Type B pancreatic cell (in vitro differentiated cells): ENCODE measurements at regions not wholly inside any gene's neighbourhood (a gene's known extent, or its start where the extent isn't known, plus 50 kb on each side); places are given as distances from the start of the nearest gene placed in this dataset.

Experiments used
- DNase-seq: peaks from one replicate; pipeline ENCODE4 v3.0.0; 2021; ENCODE audit warnings: mixed read lengths; ENCODE audit not compliant: unreplicated experiment; ENCODE audit errors: extremely low spot score
- H3K27ac Mint-ChIP-seq: 2 replicates; pipeline ENCODE4 v1.8.0; 2021; ENCODE audit warnings: mild to moderate bottlenecking, mixed read lengths
- H3K27me3 Mint-ChIP-seq: 2 replicates; pipeline ENCODE4 v1.8.0; 2021; ENCODE audit warnings: mixed read lengths
- H3K36me3 Mint-ChIP-seq: 2 replicates; pipeline ENCODE4 v1.8.0; 2021; ENCODE audit warnings: mixed read lengths
- H3K4me1 Mint-ChIP-seq: one replicate; pipeline ENCODE4 v1.8.0; 2021; ENCODE audit warnings: mixed read lengths; ENCODE audit not compliant: unreplicated experiment
- H3K4me3 Mint-ChIP-seq: 2 replicates; pipeline ENCODE4 v1.8.0; 2021; ENCODE audit warnings: mild to moderate bottlenecking, mixed read lengths
- H3K9me3 Mint-ChIP-seq: 2 replicates; pipeline ENCODE4 v1.8.0; 2021; ENCODE audit warnings: mixed read lengths
- CTCF ChIP-seq: fragments of 200-600 bp; sonication (generic); conservative IDR thresholded peaks from 2 replicates; pipeline ENCODE4 v1.5.0; 2021; ENCODE audit warnings: antibody characterized with exemption, mild to moderate bottlenecking

- Mint-ChIP-seq H3K36me3 (no peaks in the 10 kb centered on the region), H3K4me3 (peak overlapping the region; percentile 77), H3K9me3 (peaks cover under 1% of the 10 kb centered on the region), H3K4me1 (peaks cover 13% of the 10 kb centered on the region), H3K27ac (peak overlapping the region; percentile 4), H3K27me3 (peaks cover 38% of the 10 kb centered on the region)
- no peak for DNase-seq
- peak; percentile 72 for TF ChIP-seq CTCF
These were observed 628.0 kb upstream of the ADAMTS16 start for GRCh38 chr5:4511996-4512656.

- TF ChIP-seq CTCF: no peak
- no peaks in the 10 kb centered on the region for H3K9me3 Mint-ChIP-seq
- no peak overlapping the region for H3K4me3 Mint-ChIP-seq
- H3K27ac Mint-ChIP-seq: no peak overlapping the region
- DNase-seq: no peak
- H3K27me3 Mint-ChIP-seq: peaks cover 38% of the 10 kb centered on the region
- no peaks in the 10 kb centered on the region for H3K36me3 Mint-ChIP-seq
- H3K4me1 Mint-ChIP-seq: peaks cover 14% of the 10 kb centered on the region
These were observed 626.7 kb upstream of the ADAMTS16 start for GRCh38 chr5:4513381-4513780.

- H3K4me1 Mint-ChIP-seq: peaks cover 14% of the 10 kb centered on the region
- H3K9me3 Mint-ChIP-seq: no peaks in the 10 kb centered on the region
- H3K27ac Mint-ChIP-seq: no peak overlapping the region
- no peak overlapping the region for H3K4me3 Mint-ChIP-seq
- no peaks in the 10 kb centered on the region for H3K36me3 Mint-ChIP-seq
- TF ChIP-seq CTCF: no peak
- peaks cover 38% of the 10 kb centered on the region for H3K27me3 Mint-ChIP-seq
- DNase-seq: no peak
These were observed 626.0 kb upstream of the ADAMTS16 start for GRCh38 chr5:4514067-4514648.

GRCh38 chr5:4518903-4519672 is 621.0 kb upstream of the ADAMTS16 start:
- Mint-ChIP-seq H3K36me3 (no peaks in the 10 kb centered on the region), H3K27me3 (peaks cover 31% of the 10 kb centered on the region), H3K9me3 (no peaks in the 10 kb centered on the region), H3K4me1 (peaks cover 14% of the 10 kb centered on the region), H3K4me3 (no peak overlapping the region), H3K27ac (no peak overlapping the region)
- no peak for DNase-seq
- TF ChIP-seq CTCF: no peak

GRCh38 chr5:4520559-4520958 is 619.6 kb upstream of the ADAMTS16 start:
- H3K27me3 Mint-ChIP-seq: peaks cover 32% of the 10 kb centered on the region
- H3K4me1 Mint-ChIP-seq: peaks cover 14% of the 10 kb centered on the region
- TF ChIP-seq CTCF: no peak
- no peak for DNase-seq
- no peak overlapping the region for H3K27ac Mint-ChIP-seq
- H3K4me3 Mint-ChIP-seq: no peak overlapping the region
- no peaks in the 10 kb centered on the region for H3K36me3 Mint-ChIP-seq
- H3K9me3 Mint-ChIP-seq: no peaks in the 10 kb centered on the region
